Hematopoietic multipotent progenitor cell treated with erythropoietin and hydrocortisone succinate and interleukin-3 and kit ligand, for 8 days (in vitro differentiated cells): ENCODE measurements at regions not wholly inside any gene's neighbourhood (a gene's known extent, or its start where the extent isn't known, plus 50 kb on each side); places are given as distances from the start of the nearest gene placed in this dataset.

Experiments used
- DNase-seq: peaks from one replicate; pipeline ENCODE4 v3.0.0-alpha.2; 2015

GRCh38 chr3:107250221-107250620, 127.0 kb upstream of the CCDC54 start:
- DNase-seq, result no peak

- no peak for DNase-seq
Measured at GRCh38 chr3:107251819-107252218, 125.4 kb upstream of the CCDC54 start.

DNA sequence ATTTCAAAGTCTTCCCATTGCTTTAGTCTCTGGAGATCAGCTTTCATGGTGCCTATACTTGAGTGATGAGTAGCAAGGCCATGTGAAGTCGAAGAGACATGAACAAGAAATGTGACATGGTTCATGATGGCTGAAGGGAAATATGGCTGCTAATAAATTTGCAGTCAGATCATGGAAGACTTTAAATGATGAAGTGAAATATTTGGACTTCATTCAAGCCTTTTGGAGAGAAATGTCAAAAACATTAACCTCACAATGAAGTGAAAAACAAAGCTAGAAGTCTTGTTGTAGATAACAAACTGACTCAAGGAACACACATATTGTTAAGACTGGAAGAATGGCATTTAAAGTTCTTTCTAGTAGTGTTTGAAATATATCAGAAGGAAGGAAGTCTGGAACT, 120.3 kb upstream of the CCDC54 start:
- DNase-seq, result no peak

DNA sequence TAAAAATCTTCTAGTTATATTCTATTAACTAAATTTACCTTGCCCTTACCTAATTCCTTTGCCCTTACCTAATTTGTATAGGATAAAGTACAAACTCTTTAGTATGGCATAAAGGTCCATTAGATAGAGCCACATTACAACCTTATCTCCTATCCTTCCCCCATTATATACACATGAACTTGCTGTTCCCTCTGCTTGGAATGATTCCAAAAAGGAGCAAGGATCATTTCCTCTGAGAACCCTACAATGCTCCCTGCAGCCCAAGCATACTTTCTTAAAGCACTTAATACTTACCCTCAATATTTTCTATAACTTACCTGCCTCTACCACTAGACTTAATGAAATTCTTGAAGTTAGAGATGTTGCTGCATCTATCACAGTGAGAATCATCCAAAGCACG, 118.9 kb upstream of the CCDC54 start:
- DNase-seq, result no peak

DNA sequence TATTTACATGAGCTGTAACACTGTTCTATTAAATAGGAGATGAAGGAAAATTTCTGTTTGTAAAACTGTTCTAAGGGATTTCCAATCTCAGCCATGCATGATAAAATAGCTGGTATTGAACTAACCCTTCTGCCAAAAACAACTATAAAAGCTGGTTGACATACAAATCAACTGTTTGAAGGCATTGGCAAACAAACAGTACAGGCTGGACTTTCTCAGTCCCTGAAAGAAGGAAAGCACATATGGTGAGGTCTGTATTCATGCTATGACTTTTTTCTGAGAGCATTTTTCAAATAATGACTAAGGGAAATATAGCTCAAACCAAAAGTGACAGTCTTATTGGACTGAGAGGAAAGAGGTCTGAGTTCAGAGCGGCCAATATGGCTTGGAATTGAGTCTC, 117.0 kb upstream of the CCDC54 start:
- DNase-seq, result no peak

- DNase-seq, result no peak
Measured at GRCh38 chr3:107263269-107264021, 113.8 kb upstream of the CCDC54 start.

- DNase-seq, result no peak
Measured at GRCh38 chr3:107264888-107265287, 112.4 kb upstream of the CCDC54 start.

DNA sequence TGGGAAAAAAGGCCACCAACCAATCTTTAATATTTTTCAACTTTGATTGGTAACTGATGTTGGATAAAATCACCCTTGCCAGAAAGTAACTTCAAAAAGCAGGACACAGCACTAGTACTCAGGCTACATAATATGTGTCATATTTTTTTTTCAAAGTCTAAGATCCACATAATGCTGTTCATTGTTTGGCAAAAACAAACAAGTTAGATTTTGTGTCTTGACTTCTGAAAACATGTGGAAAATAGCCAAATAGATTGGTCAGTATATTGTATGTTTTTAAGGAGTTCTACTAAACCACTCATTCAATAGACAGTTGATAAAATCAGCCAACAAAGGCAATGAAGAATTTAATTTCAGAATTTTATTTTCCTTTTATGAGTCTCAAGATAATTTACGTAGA, 111.7 kb upstream of the CCDC54 start:
- DNase-seq, result no peak

DNA sequence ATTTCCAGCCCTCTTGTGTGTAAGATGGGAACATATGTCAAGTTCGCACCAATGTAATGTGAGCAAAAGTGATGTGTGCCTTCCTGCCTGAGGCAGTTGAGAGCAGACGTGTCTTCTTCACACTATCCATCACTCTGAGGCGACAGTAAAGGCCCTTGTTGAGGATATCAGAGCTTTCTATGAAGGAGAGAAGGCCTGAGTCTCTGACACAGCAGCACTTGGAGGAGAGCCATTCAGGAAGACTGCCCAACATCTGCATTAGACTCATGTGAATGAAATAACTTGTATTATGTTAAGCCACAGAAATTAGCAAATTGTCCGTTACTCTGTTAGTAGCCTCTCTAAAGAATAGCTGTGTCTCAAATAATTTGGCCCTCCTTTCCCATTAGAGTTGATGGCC, 108.8 kb upstream of the CCDC54 start:
- no peak for DNase-seq

DNA sequence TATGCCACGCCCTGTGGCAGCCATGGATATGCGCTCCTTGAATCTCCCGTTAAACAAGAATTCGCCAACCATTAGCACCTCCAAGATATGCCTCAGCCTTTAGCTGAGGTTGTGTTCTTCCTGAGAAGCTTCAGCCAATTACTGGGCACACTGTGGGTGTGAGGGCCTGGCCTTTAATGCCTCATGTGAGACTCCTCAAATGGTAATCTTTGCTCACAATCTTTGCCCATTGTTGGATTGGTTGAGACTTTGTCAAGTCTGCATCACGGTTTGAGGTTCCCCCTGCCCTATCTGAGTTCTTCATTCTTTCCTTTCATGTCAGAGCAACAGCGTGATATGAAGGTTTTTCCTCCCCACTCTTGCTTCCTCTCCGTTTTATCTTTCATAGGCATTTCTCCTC, 108.1 kb upstream of the CCDC54 start:
- peak; percentile 54 for DNase-seq

- peak; percentile 64 for DNase-seq
Measured at GRCh38 chr3:107271787-107272387, 105.4 kb upstream of the CCDC54 start.

- no peak for DNase-seq
Measured at GRCh38 chr3:107272471-107272870, 104.8 kb upstream of the CCDC54 start.

DNA sequence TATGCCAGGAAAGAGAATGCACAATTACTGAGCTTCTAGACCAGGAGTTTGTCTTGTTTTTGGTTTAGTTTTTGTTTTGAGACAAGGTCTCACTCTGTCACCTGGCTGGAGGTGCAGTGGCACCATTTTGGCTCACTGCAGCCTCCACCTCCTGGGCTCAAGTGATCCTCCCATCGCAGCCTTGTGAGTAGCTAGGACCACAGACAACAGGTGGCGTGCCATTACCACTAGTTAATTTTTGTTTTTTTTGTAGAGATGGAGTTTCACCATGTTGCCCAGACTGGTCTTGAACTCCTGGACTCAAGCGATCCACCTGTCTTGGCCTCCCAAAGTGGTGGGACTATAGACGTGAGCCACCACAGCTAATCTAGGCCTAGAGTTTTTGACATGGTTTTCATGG, 104.4 kb upstream of the CCDC54 start:
- no peak for DNase-seq

- DNase-seq, result no peak
Measured at GRCh38 chr3:107273771-107274170, 103.5 kb upstream of the CCDC54 start.

DNA sequence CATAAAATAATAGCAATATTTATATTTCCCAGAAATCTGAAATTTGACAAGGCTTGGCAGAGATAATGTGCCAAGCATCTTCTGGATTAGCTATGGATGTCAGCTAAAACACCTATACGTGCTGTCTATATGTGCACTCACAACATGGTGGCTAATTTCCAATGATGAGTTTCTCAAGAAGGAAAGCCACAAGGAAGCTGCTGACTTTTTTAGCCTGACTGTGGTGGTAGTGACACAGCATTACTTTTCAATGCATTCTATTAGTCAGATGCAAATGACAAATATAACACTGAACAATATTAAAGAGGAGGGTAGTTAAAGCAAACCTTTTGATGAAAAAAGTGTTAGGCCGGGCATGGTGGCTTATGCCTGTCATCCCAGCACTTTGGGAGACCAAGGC, 101.7 kb upstream of the CCDC54 start:
- no peak for DNase-seq

GRCh38 chr3:107283948-107284347, 93.3 kb upstream of the CCDC54 start:
- no peak for DNase-seq

DNA sequence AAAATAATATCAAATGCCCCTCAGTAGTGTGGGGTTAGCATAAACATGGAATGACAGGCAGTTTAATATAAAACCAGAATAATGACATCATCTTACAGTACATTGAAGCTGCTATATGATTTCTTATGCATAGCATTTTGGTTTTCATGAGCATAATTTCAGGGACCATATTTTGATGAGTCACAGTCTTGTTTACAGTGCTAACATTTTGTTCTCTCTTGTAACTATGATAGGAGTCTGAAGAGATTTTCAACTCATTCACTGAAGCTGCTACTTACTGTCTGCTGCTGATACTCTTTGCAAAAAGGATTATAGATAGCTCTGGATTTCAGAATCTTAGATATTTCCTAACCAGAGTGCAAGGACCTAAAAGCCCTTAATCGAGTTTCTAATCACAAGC, 92.6 kb upstream of the CCDC54 start:
- peak; percentile 8 for DNase-seq

DNA sequence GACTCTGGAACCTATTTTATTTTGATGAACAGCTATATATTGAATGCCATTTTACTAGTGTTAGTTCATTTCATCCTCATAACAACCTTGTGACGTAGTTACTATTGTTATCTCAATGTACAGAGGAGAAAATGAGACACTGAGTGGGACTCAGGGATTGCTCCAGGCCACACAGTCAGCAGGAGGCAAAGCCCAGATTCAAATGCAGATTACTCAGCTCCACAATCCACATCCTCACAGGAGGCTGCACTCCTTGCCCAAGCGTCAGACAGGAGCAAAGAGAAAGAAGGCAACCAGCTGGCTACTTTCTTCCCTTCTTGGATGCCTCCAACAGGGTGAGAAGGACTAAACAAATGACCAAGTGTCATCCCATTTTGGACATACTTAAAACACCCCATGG, 92.0 kb upstream of the CCDC54 start:
- no peak for DNase-seq

DNA sequence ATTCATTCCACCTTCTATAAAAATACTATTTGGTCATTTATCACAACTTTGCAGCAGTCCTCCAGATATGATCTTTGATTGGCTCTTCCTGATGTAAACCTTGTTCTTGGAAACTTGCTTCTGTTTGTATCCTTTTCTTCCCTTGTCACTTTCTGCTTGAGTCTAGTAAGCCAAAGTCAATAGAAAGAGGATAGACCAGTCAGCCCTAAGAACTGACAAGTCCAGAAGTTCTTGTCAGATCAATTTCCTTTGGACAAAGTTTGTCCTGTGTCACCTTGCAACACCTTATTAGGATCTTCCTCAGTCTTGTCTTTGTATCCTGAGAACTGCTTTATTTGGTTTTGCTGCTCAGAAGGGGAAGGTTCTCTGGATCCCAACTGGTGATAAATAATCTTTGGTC, 87.9 kb upstream of the CCDC54 start:
- DNase-seq, result no peak

DNA sequence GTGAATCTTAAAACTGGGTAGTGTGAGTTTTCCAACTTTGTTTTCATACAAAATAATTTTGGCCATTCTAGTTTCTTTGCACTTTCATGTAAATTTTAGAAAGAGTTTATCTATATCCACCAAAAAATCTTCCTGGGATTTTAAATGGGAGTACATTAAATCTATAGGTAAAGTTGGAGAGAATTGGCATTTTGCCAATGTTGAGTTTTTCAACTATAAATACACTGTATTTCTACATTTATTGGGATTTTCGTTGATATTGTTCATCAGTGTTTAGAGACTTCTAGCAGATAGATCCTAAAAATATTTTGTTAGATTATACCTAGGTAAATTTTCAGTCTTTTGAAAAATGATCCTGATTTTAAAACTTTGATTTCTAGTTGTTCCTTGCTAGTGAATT, 83.1 kb upstream of the CCDC54 start:
- DNase-seq, result no peak

- DNase-seq, result no peak
Measured at GRCh38 chr3:107297597-107297996, 79.6 kb upstream of the CCDC54 start.

DNA sequence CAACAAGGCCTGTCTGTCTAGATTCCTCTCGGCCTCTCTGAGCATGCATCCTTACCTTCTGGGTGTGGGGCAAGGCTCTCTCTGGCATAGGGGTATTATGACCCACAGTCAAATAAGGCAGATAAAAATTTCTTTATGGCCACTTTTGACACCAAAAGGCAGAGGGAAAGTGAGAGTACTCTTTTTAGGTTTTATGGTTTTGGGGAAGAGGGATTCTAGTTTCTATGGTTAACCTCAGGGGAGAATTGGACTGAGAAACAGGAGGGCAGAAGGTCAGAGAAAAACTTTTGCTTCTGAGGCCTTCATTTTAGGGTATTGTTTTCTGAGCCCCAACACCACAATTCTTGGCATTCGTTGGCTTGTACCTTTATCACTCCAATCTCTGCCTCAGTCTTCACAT, 70.0 kb upstream of the CCDC54 start:
- no peak for DNase-seq

DNA sequence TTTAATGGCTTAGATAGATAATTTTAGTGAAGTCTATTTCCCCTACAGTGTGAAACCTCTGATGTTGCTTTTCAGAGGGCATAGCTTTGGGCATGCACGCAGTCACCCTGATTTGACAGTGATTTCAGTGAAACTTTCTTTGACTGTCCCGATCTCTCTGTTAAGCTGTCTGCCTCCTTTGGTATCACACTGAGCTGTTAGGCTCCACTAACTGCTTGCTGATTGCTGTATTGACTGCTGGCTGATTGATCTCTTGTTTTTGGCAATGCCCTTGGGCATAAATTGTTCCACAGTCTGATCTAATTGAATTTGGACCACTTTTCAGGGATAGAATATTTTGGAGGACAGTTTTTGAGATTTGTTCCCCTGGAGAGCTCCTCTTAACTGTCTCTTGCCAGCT, 68.5 kb upstream of the CCDC54 start:
- DNase-seq, result no peak

DNA sequence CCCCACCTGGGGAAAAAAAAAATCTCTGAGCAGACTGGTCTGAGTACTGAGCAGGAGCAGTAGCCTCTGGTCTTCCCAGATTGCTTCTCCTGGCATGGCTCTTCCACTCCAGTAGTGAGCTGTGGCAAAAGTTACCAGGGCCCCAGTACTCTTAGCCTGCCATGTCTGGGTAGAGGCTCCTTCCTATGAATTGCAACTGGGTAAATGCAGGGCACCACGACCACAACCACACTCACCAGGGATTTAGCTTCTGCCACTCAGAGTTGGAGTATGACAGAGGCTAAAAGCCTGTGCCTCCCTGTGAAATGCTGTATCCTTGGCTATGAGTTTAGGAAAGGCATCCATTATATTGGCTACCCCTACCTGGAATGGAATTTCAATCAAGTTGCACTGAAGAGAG, 67.9 kb upstream of the CCDC54 start:
- DNase-seq, result no peak

GRCh38 chr3:107313711-107314110, 63.5 kb upstream of the CCDC54 start:
- DNase-seq, result peak; percentile 6
